ENCODE measurements at regions not wholly inside any gene's neighbourhood (a gene's known extent, or its start where the extent isn't known, plus 50 kb on each side); places are given as distances from the start of the nearest gene placed in this dataset.

DNA sequence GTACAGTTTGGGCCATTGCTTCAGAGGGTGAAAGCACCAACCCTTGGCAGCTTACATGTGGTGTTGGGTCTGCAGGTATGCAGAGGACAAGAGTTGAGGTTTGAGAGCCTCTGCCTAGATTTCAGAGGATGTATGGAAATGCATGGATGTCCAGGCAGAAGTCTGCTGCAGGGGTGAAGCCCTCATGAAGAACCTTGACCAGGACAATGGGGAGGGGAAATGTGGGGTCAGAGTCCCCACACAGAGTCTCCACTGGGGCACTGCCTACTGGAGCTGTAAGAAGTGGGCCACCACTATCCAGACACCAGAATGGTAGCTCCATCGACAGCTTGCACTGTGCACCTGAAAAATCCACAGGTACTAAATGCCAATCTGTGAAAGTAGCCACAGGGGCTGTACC is 113.6 kb upstream of the SPATA31C2 start:
- TF ChIP-seq CTCF (IDR thresholded peaks at IDR 0.05; ENCODE audit: borderline replicate concordance, extremely low read depth, low read length, poor library complexity, severe bottlenecking), result no peak
- no peak for TF ChIP-seq EZH2 (IDR thresholded peaks at IDR 0.05; ENCODE audit: borderline replicate concordance, low read depth, low read length, severe bottlenecking)

Measured in DND-41 (cell line).